Fibroblast of mammary gland (primary cell): ENCODE measurements at regions not wholly inside any gene's neighbourhood (a gene's known extent, or its start where the extent isn't known, plus 50 kb on each side); places are given as distances from the start of the nearest gene placed in this dataset.

Source experiments
- DNase-seq: peaks from one replicate; pipeline ENCODE4 v3.0.0-alpha.2; 2010; ENCODE audit warnings: low read depth
- H3K4me3 ChIP-seq: 2 replicates; pipeline ENCODE4 v1.5.1; 2011; ENCODE audit warnings: low read depth, mild to moderate bottlenecking, low read length, moderate library complexity; ENCODE audit not compliant: control insufficient read depth
- TF ChIP-seq, protein P1 (sequence below): conservative IDR thresholded peaks from 2 replicates; pipeline ENCODE4 v1.5.1; 2011; ENCODE audit warnings: low read depth, low read length, inconsistent platforms; ENCODE audit not compliant: control insufficient read depth, insufficient read depth

- peak; percentile 36 for DNase-seq
- TF ChIP-seq, protein P1, sequence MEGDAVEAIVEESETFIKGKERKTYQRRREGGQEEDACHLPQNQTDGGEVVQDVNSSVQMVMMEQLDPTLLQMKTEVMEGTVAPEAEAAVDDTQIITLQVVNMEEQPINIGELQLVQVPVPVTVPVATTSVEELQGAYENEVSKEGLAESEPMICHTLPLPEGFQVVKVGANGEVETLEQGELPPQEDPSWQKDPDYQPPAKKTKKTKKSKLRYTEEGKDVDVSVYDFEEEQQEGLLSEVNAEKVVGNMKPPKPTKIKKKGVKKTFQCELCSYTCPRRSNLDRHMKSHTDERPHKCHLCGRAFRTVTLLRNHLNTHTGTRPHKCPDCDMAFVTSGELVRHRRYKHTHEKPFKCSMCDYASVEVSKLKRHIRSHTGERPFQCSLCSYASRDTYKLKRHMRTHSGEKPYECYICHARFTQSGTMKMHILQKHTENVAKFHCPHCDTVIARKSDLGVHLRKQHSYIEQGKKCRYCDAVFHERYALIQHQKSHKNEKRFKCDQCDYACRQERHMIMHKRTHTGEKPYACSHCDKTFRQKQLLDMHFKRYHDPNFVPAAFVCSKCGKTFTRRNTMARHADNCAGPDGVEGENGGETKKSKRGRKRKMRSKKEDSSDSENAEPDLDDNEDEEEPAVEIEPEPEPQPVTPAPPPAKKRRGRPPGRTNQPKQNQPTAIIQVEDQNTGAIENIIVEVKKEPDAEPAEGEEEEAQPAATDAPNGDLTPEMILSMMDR = no peak
- no peak overlapping the region for H3K4me3 ChIP-seq
Measured at GRCh38 chr2:168300460-168300859, 53.1 kb upstream of the STK39 start.

DNA sequence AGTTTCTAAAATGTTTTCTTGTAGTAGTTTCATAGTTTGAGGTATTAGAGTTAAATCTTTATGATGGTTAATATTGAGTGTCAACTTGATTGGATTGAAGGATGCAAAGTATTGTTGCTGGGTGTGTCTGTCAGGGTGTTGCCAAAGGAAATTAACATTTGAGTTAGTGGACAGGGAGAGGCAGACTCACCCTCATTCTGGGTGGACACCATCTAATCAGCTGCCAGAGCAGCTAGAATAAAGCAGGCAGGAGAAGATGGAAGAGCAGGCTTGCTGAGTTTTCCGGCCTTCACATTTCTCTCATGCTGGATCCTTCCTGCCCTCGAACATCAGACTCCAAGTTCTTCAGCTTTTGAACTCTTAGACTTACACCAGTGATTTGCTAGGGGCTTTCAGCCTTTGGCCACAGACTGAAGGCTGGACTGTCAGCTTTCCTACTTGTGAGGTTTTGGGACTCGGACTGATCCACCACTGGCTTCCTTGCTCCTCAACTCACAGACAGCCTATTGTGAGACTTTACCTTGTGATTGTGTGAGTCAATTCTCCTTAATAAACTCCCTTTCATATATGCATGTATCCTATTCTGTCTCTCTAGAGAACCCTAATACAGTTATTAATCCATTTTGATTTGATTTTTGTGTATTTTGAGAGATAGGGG lies 56.8 kb upstream of the STK39 start:
- TF ChIP-seq, protein P1 = no peak
- DNase-seq = no peak
- H3K4me3 ChIP-seq = no peak overlapping the region

GRCh38 chr2:168307379-168307778 lies 60.0 kb upstream of the STK39 start:
- TF ChIP-seq, protein P1 = no peak
- no peak overlapping the region for H3K4me3 ChIP-seq
- DNase-seq = no peak

GRCh38 chr2:168310580-168310979 lies 63.2 kb upstream of the STK39 start:
- DNase-seq = no peak
- H3K4me3 ChIP-seq = no peak overlapping the region
- TF ChIP-seq, protein P1 = no peak

GRCh38 chr2:168311261-168311910 lies 64.0 kb upstream of the STK39 start:
- no peak for DNase-seq
- TF ChIP-seq, protein P1 = no peak
- no peak overlapping the region for H3K4me3 ChIP-seq

DNA sequence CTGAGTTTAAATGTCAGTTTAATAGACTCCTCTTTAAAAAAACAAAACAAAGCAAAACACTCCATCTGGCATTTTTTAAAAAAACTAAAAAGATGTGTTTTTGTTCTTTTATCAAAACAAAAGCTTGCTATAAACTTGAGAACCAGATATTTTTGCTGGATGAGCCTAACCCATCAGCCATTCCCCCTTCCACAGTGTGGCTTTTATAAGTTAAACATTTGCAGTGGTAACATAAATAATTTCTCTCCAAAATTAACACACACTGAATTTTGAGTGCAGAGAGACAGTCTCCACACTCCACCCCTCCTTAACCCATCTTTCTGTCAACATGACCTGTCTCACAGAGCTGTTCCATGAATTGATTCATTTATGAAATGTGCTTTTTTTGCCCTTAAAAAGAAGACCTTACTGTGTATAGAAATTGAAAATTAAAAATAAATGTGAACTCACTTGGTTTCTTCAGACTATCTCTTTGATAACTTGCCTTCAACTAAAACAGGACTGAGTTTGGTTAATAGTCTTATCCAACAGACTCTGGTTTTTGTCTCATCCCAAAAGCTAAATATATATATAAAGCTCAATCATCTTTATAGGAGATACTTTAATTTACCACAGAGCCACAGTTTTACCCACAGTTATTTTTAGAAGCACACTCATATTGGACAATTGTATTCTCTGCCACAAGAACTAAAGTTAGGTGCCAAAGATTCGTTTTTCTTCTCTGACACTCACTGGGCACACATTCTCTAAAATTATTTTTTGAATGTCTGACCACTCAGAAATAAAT lies 64.8 kb upstream of the STK39 start:
- TF ChIP-seq, protein P1 = no peak
- no peak for DNase-seq
- no peak overlapping the region for H3K4me3 ChIP-seq
